Right kidney (tissue), 1 donor: ENCODE measurements at regions not wholly inside any gene's neighbourhood (a gene's known extent, or its start where the extent isn't known, plus 50 kb on each side); places are given as distances from the start of the nearest gene placed in this dataset.
"Not testable (repeated sequence)": the region's sequence is repeated elsewhere in the genome, so short reads cannot be mapped to it uniquely, and the experiment has no call there.

Source experiments
- DNase-seq: peaks from one replicate; pipeline ENCODE4 v3.0.0-alpha.2; 2016

DNA sequence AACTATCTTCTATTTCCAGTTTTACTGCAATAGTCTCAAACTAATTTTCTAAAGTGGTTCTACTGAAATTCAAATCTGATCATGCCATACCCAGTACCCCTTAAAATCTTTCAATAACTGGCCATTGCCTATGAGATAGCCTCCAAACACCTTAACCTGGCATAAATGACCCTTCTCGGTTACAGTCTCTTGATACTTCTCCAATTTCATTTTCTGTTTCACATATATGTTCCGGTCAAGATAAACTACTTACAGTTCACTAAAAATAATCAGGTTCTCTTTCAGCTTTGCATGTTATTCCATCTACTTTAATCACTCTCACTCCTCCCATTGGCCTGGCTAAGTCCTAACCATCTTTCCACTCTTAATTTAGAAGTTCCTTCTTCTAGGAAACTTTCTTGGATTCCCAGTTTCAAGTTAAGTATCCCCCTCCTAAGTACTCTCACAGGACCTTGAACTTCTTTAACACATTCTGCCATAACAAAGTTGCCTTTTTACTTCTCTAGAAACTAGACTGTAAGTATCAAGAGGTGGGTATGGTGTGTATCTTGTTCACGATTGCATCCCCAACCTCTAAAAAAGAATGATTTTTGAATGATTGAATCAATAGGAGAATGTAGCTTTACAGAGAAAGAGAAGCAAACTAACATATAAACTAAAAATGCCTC lies 110.2 kb upstream of the RBBP8 start:
- no peak for DNase-seq

DNA sequence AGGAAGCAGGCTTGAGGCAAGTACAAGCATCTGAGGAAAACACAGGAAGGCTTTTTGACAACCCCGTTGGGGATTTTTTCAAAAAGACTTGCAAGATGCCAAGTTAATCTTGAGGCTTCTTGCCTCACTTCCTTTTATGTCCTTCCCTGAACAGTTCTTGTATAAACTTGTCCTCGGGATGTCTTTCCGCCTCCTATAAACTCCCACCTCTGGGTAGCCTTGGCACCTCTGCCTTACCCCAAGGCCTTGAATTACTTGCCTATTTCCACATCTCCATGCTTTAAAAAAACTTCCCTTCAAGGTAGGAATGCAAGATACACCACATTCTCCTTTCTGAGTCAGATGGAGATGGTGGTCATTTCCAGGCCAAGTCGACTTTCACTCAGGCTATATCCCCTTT lies 106.4 kb upstream of the RBBP8 start:
- no peak for DNase-seq

DNA sequence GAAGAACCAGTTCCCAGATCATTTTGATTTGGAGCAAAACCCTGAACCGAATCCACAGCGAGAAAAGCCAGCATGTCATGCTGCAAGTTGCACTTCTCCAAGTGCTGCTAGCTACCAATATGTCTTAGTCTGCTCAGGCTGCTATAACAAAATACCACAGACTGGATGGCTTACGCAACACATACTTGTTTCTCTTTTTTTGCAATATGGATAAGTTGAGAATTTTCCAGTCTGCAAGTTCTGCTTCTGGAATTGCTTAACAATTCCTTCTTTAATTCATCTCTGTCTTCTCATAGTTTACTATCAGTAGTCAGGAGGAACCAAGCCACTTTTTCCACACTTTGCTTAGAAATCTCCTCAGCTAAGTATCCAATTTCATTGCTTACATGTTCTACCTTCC lies 105.9 kb upstream of the RBBP8 start:
- DNase-seq: no peak

DNA sequence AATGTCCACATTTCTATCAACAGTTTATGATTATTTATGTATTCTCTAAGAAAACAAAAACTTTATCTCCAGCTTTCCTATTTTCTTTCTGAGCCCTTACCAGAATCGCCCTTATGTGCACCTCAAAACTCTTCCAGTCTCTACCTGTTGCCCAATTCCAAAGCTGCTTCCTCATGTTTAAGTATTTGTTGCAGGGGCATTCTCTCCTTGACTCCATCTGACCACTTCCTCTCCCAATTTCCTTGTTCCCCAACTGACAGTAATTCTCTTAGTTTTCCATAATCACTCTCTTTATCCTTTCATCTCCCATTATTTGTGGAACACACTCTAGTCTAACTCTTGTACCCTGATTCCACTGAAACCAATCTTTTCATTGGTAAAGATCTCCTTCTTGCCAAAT lies 105.4 kb upstream of the RBBP8 start:
- DNase-seq: no peak

DNA sequence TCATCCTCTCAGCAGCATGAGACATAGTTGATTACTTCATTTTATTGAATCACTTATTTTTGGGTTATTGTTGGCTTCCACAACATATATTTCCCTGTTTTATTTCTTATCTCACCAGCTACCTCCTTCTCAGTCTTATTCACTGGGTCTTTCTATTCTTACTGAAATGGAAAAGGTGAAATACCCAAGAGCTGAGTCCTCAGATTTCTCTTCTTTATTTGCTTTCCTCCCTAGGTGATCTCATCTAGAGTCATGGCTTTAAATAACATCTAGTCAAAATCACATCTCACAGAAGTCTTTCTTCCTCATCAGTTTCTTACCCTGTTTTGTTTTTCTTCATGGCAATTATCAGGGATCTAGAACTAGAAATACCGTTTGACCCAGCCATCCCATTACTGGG lies 105.0 kb upstream of the RBBP8 start:
- no peak for DNase-seq

DNA sequence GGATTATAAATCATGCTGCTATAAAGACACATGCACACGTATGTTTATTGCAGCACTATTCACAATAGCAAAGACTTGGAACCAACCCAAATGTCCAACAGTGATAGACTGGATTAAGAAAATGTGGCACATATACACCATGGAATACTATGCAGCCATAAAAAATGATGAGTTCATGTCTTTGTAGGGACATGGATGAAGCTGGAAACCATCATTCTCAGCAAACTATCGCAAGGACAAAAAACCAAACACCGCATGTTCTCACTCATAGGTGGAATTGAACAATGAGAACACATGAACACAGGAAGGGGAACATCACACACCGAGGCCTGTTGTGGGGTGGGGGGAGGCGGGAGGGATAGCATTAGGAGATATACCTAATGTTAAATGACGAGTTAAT lies 104.5 kb upstream of the RBBP8 start:
- DNase-seq: not testable (repeated sequence)

DNA sequence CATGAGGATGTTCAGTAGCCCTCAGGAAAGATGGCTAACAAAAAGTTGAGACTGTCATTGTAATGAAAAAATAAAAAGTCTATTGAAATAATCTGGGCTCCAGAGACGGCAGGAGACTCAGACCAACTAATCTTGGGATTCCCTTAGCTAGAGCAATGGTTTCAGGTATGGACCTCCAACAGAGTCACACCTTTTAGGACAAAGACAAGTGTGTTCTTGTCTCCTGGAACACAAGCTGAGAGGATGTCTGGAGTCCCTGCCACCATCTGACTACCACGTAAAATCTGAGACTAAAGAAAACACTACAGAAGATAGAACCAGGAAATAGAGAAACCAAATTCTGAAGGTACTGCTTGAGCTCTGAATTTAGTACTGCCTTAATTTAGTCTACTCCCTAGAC lies 103.3 kb upstream of the RBBP8 start:
- DNase-seq: no peak

DNA sequence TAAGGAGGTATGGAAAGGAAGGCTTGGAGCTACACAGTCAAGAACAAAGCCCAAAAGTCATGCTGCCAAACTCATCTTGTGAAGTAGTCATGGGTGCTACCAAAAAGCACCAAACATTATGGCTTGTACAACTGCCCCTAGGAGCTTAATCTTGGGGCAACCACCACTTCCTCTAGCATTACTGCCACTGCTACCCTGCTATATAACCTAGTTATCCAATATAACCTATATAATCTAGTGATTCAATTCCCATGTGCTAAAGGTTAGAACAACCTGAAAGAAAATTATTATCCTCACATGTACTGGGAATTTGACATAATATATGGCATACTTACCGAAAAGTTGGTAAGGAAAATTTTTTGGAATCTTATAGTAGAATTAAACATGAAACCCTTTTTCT lies 102.6 kb upstream of the RBBP8 start:
- no peak for DNase-seq

DNA sequence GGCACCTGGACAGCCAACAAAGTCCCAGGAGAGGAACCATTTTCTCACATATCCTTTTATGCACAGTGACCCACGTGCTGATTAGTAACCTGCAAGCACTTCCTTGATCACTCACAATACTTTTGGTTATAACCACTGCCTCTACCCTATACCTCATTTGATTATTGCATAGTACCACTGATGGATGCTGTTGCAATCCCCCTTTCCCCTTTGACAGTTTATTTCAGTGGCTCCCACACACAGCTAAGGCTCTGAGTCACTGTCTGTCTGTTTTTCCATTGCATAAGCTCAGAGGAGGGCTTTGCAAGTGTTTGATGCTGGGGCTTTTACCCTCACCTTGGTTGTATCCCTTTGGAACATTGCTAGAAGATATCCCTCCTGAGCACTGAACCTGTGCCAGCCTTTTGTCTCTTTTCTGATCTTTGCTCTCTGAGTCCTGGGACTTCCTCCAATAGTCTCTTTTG lies 101.7 kb upstream of the RBBP8 start:
- DNase-seq: no peak

DNA sequence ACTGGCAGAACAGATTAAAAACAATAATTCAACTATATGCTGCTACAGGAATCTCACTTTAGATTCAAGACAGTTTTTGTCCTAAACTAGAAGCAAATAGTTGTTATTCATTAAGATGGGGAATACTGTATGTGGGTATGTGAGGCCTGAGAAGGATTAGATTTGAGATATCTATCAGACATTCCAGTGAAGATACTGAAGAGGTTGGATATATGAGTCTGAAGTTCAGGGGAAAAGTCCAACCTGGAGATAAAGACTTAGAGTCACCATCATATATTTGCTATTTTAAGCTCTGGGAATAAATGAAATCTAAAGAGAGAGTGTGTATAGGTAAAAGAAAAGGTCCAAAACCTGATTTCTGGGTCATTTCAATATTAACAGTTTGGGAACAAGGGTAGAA lies 96.2 kb upstream of the RBBP8 start:
- DNase-seq: no peak

DNA sequence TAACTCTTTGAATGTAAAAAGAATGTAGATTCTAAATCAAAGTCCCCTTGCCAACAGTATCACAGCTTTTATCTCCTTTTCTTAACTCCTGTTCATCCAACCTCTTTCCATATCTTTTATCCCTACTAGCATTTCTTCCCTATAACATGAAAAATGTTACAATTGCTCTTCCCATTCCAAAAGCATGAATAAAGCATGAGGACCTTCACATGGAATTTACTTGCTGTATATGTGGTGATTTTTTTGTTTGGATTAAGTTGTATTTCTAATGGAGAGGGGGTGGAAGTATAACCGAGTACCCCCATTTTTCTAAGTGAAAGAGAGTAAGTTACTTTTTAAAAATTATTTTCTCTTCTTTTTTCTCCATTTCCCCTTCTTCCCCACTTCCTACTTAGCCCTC lies 94.9 kb upstream of the RBBP8 start:
- no peak for DNase-seq

DNA sequence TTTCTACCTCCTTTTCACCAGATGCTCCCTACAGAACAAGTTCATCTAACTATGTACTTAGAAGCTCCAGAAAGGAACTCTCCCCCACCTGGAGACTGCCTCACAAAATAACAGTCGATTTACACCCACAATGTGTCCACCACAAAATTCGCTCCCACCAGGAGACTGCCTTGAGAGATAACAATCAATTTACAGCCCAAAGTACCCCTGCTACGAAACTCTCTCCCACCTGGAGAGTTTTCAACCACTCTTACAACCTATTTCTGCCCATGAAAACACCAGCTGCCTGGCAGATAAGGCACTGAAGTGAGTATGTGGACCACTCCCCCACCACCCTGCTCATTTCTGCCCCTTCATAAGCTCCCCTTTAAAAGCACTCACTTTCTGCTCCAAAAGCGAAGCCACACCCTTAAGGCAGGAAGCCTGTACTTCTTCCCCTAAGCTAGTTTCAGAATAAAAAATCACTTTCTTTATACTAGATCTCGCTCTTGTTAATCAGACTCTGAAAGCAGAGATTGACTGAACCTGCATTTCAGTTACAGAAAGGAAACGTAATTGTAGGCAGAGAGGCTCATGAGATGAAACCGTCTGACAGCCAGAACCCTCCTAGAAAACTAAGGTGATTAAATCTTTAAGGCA lies 94.4 kb upstream of the RBBP8 start:
- no peak for DNase-seq

DNA sequence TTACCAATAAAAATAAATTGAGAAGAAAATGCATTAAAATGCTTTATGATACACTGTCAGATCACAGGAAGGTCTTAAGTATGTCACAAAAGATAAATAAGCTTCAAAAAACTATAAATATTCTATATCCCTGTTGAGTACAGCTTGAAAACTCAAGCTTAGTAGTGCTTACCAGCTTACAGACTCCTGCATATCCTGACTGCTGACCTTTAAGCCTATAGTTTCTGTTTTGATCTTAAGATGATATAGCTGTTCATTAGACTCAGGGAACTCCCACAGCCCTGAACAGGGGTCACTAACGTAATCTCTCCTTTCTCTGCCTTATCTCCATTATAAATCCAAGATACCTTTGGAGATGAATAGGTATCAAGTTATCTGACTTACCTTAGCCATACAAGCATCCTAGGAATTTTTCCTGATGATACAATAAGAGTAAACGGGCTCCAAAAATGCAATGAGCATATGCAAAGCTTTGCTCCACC lies 93.7 kb upstream of the RBBP8 start:
- no peak for DNase-seq

DNA sequence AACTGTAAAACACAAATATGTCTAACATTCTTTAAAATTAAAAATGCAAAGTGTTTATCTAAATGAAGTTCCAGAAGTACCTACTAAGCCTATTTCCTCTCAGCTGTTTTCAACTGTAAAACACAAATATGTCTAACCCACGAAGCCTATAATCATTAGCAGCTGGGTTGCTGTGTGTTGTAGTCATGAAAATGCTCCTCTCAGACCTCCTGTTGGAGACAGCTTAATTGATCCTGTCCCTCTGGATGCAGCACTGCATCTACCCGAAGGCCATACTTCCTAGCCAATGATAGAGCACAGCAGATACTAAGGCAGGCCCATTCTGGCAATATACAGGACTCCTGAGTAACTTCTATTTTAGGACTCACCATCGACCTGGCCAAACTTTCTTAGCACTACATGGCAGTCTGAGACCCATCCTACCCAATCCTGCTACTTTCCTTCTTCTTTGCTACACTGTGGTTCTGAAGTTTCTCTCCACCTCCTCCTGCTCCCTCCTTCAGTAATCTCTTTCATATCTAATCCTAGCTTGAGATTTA lies 92.5 kb upstream of the RBBP8 start:
- DNase-seq: no peak

DNA sequence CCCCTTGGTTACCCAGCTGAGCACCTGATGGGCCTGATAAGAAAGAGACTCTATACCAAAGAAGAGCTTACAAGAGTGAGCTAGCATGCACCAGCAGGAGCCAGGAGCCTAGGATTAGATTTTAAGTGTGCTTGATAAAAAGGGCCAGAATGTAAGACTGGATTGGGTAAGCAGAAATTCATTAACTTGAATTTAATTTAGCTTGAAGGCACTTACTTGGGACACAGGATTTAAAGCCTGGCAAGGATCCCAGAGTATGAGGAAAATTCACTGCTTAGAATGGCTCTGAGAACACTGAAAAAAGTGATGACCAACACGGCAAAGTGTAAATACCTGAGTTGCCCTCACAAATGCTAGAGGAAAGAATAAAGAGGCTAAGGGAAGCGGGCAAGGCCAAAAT lies 91.3 kb upstream of the RBBP8 start:
- DNase-seq: no peak

DNA sequence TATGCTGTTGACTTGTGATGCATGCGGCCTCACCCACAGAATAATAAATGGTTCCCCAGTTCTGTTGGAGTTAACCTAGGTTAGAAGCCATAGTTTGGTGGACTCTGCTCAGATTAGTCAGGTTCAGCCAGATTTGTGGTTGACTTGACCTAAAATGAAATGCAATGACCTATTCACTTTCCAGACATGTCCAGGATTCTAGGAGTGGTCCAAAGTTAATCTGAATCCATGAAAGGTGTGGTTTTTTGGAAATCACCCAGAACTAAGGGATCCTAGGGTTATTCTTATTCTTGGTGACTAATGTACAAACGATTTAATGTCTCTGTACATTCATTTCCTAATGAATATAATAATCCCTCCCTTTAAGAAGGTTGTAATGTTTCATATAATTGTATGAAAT lies 88.9 kb upstream of the RBBP8 start:
- DNase-seq: no peak

DNA sequence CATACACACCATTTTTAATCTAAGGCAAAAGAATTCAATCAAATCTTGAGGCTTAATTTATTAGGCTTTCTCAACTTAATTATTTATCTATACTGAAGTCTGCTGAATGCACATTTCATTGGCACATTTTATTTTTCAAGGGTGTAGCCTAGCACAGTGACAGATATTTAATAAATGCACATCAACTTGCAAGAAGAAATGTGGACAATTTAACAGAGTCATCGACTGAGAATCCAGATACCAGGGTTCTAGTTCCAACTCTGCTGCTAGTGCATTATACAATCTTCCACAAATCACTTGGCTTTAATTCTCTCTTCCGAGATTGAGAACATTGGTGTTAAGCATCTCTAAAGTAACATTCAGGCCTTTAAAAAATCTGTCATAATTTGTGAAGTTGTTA lies 88.5 kb upstream of the RBBP8 start:
- DNase-seq: no peak

DNA sequence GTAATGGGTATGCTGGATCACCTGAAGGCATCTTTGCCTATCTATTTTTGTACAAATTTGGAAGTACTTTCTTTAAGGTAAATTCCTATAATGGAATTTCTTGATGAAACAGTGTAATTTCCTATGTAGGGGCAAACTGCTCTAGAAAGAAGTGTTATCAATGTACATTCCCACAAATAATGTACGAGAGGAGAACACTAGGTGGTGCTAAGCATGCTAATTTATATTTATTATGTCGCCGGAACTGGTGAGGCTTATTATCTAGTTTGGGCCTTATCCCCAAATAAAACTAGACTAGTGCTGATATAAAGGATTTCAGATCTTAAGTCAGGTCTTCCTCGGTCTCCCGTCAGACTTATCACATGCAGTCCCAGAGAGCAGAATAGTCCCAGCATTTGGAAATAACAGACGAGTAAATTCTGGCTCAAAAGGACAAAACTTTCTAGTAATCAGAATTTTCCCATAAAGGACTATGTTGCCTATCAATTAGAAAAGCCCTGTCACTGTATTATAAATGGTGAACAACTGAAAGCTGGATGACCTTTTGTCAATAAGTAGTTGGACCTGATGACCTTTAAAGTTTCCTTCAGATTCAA lies 86.9 kb upstream of the RBBP8 start:
- DNase-seq: no peak

DNA sequence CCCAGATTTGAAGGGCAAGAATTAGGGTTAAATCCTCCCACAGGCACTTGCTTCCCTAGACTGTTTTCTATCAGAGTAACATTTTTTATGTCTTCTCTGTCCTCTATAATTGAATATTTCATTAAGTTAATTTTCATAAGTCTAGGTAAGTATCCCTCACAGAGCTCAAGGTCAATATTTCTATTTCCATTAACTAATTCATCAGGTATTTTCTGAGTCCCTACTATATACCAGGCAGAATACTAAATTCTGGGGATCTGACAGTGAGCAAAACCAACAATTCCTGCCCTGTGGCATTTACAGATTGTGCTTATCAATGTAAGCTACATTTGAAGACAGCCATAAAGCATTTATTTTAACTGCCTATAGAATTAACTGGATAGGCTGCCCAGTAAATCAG lies 86.4 kb upstream of the RBBP8 start:
- DNase-seq: no peak

DNA sequence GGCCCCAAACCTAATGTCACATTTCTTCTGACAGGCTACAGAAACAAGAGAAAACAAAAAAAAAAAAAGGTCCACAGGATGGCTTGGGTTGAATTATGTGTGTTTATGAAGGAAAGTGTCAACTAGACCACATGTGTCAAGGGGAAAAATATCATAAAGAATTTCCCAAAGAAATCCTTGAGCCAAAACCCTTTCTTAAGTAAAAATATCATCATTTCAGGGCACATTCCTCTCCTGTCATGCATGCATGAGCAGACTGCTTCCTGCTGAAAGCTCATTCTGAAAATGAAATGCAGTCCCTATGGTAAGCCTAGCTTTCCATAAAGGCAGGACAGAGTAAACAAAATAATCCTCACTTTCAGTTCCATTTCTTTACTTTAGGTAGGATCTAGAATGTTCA lies 85.7 kb upstream of the RBBP8 start:
- DNase-seq: no peak

DNA sequence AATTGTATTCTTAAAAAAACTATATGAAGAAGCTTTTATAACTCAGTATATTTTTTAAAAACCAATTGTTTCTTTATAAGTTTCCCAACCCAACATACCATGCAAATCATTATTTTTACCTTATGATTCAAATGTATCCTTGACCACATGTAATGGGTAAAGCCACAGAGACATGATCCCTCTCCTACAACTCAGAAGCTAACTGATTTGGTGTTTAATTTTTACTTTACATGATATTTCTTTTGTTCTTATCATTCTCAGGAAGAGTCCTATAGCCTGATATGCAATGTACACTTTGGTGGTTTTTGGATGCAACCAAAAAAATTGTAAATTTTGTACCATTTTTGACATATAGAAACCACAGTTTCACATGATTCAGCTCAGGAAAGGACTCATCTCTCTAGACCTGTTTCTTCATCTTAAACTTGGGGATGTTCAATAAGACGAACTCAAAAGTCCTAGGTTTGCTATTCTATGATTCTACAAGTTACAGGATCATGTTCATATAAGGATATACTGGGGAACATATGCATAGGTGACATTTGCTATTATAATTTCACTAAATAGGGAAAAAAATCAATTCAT lies 85.2 kb upstream of the RBBP8 start:
- DNase-seq: no peak

DNA sequence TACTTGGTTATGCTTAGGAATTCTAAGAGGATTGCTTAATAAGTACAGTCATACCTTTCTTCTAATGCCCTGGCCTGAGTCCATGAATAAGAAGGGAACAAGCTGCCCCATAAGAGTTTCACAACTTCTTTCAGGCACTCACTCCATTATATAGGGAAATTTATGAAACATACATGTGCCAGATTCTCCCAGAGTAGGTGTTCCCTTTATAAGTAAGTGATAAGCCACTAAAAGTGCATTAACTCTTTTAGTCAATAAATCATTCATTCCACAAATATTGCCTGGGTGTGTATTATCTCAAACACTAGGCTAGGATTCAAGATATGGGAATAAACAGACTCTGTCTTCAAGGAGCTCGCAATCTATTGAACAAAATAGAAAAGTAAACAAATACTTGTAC lies 84.5 kb upstream of the RBBP8 start:
- no peak for DNase-seq

DNA sequence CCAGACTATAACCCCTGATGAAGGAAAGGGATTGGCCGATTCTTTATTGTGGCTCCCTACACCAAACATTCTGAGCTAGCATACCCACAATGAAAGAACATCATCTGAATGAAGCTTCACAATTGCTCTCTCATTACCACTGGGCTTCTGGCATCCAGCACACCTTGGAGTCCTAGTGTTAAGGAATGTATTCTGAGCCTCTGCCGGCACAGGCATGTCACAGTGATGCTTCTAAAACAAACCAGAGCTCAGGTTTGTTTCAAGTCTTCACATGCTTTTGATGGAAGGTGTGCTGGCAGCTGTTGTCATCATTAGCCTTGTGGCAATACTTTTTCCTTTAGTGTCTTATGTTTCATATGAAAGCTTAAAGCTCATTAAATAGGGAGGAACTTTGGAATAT lies 76.3 kb upstream of the RBBP8 start:
- no peak for DNase-seq
